NB4 (cell line): ENCODE measurements at regions not wholly inside any gene's neighbourhood (a gene's known extent, or its start where the extent isn't known, plus 50 kb on each side); places are given as distances from the start of the nearest gene placed in this dataset.

Experiments used
- DNase-seq: peaks from one replicate; pipeline ENCODE4 v3.0.0; 2010; ENCODE audit warnings: low read depth
- H3K4me3 ChIP-seq: one replicate; pipeline ENCODE4 v1.5.1; 2011; ENCODE audit warnings: mild to moderate bottlenecking, low read depth, low read length, moderate library complexity
- CTCF ChIP-seq: IDR thresholded peaks from one replicate; pipeline ENCODE4 v1.5.1; 2012; ENCODE audit warnings: low read depth, low read length
- MYC ChIP-seq: IDR thresholded peaks from 2 replicates; pipeline ENCODE4 v1.6.1; 2011; ENCODE audit warnings: low read depth, low read length
- POLR2A ChIP-seq: IDR thresholded peaks from 2 replicates; pipeline ENCODE4 v1.6.1; 2011; ENCODE audit warnings: mild to moderate bottlenecking; ENCODE audit not compliant: insufficient read length; ENCODE audit errors: extremely low read depth
- TF ChIP-seq, protein P1 (sequence below): IDR thresholded peaks from 2 replicates; pipeline ENCODE4 v1.6.1; 2011; ENCODE audit warnings: low read depth, low read length

DNA sequence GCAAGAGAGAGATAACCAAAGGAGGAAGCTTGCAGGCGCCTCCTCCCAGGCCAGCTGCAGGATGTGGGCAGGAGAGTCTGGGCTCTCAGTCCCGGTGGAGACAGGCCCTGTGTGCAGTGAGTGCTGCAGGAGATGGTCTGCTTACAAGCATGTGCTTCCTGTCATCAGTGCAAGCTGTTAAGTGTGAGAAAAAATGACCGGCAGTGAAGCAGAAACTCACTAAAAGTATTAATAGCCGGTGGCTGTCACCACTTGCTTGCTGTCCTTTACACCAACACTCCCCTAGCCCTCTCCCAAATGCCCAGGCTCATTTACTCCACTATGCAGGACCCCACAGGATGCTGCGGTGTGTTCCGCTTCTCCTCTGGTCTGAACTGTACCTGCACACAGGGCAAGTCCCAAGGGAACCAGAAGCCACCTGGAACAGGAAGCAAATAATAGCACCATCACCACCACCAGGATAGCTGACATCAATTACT lies 435.6 kb upstream of the HS6ST1 start:
- H3K4me3 ChIP-seq = no peak overlapping the region
- DNase-seq = peak; percentile 98
- peak; percentile 96 for TF ChIP-seq MYC
- no peak for TF ChIP-seq POLR2A
- TF ChIP-seq, protein P1, sequence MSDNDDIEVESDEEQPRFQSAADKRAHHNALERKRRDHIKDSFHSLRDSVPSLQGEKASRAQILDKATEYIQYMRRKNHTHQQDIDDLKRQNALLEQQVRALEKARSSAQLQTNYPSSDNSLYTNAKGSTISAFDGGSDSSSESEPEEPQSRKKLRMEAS = peak; percentile 96
- no peak for TF ChIP-seq CTCF

DNA sequence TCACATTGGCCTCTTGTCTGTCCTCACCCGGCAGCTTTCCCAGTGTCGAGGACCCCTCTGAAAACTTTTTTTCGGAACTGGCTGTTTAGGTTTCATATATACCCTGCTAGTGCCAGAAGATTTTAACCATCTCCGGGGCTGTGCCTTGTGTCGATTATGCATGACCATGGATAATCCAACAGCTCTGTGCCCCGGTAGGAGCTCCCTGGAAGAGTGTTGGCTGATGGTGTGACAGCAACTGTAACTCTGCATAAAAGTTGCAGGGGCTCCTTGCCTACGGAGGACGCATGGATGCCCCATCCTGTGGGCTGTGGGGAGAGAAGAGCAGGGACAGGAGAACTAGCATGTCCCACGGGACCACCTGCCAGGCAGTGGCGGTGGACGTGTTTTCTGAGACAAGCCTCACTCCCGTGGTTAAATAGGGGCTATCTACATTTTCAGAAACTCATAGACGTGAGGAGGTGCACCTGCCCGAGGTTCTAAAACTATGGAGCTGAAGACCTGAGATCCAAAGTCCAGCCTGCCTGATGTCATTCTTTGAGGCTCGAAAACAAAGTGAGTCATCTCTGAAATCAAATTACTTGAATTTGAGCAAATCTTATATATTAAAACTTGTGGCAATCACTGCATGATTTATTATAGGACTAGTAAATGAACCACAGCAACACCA lies 437.2 kb upstream of the HS6ST1 start:
- TF ChIP-seq MYC = no peak
- no peak for TF ChIP-seq POLR2A
- TF ChIP-seq CTCF = no peak
- TF ChIP-seq, protein P1 = no peak
- DNase-seq = no peak
- H3K4me3 ChIP-seq = no peak overlapping the region

- H3K4me3 ChIP-seq = no peak overlapping the region
- TF ChIP-seq CTCF (no peak), POLR2A (no peak), MYC (no peak)
- TF ChIP-seq, protein P1 = no peak
Observed at GRCh38 chr2:128756365-128756717, 437.7 kb upstream of the HS6ST1 start.

GRCh38 chr2:128765811-128766210 lies 447.1 kb upstream of the HS6ST1 start:
- no peak for TF ChIP-seq CTCF
- TF ChIP-seq MYC = no peak
- TF ChIP-seq, protein P1 = no peak
- TF ChIP-seq POLR2A = no peak
- no peak for DNase-seq
- H3K4me3 ChIP-seq = no peak overlapping the region

More at GRCh38 chr2:128756365-128756717, 437.7 kb upstream of the HS6ST1 start:
- no peak for DNase-seq

DNA sequence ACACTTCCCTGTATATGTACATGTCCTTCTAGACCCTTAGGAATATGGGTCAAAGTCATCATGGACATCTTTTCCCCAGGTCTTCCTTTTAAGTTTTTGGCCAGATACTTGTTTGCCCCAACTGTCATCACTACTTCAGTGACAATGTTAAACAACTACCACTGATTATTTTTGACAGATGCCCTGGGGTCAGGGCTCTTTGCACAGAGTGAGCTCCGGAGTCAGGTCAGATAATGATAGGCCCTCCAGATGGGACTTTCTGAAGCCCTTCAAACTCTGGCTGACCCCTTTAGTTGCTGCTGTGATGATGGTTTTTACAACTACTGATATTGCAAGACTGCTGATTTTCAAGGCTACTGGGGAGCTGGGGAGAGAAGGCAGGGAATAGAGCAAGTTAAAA lies 449.4 kb upstream of the HS6ST1 start:
- H3K4me3 ChIP-seq = no peak overlapping the region
- TF ChIP-seq CTCF (no peak), POLR2A (no peak), MYC (no peak)
- TF ChIP-seq, protein P1 = no peak
- DNase-seq = no peak
